ENCODE measurements at regions not wholly inside any gene's neighbourhood (a gene's known extent, or its start where the extent isn't known, plus 50 kb on each side); places are given as distances from the start of the nearest gene placed in this dataset.

GRCh38 chr7:130988443-130988842 is 254.4 kb upstream of the KLF14 start:
- Histone ChIP-seq H3K79me2 (ENCODE audit: low read length) (peaks cover 73% of the 10 kb centered on the region), H3K4me3 (ENCODE audit: low read length) (no peak overlapping the region), H2AFZ (ENCODE audit: low read length) (no peak overlapping the region), H3K9me2 (replicated peaks; ENCODE audit: insufficient read depth, low read length) (no peaks in the 10 kb centered on the region), H3K4me1 (ENCODE audit: low read length) (no peaks in the 10 kb centered on the region), H3K36me3 (replicated peaks; ENCODE audit: insufficient read depth, low read length) (no peaks in the 10 kb centered on the region), H3K27ac (ENCODE audit: low read length) (no peak overlapping the region), H3K9me3 (replicated peaks; ENCODE audit: insufficient read depth, low read length) (no peaks in the 10 kb centered on the region), H4K20me1 (ENCODE audit: insufficient read depth, low read length) (peaks cover 11% of the 10 kb centered on the region), H3K4me2 (ENCODE audit: low read depth, low read length) (no peak overlapping the region), H3K9ac (ENCODE audit: low read length) (no peak overlapping the region), H3F3A (ENCODE audit: insufficient read depth, low read length) (no peaks in the 10 kb centered on the region), H3K27me3 (replicated peaks; ENCODE audit: insufficient read depth, low read length) (no peaks in the 10 kb centered on the region)
- DNase-seq, result no peak
- TF ChIP-seq EZH2 (optimal IDR thresholded peaks at IDR 0.05; ENCODE audit: low read depth, low read length) (no peak), EZH2phosphoT487 (IDR thresholded peaks at IDR 0.05; ENCODE audit: low read length) (no peak)
- TF ChIP-seq, protein P1, sequence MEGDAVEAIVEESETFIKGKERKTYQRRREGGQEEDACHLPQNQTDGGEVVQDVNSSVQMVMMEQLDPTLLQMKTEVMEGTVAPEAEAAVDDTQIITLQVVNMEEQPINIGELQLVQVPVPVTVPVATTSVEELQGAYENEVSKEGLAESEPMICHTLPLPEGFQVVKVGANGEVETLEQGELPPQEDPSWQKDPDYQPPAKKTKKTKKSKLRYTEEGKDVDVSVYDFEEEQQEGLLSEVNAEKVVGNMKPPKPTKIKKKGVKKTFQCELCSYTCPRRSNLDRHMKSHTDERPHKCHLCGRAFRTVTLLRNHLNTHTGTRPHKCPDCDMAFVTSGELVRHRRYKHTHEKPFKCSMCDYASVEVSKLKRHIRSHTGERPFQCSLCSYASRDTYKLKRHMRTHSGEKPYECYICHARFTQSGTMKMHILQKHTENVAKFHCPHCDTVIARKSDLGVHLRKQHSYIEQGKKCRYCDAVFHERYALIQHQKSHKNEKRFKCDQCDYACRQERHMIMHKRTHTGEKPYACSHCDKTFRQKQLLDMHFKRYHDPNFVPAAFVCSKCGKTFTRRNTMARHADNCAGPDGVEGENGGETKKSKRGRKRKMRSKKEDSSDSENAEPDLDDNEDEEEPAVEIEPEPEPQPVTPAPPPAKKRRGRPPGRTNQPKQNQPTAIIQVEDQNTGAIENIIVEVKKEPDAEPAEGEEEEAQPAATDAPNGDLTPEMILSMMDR (IDR thresholded peaks at IDR 0.05; ENCODE audit: low read length), result no peak

- H3K4me3 ChIP-seq (ENCODE audit: low read length), result no peak overlapping the region
- H3K4me2 ChIP-seq (ENCODE audit: low read depth, low read length), result no peak overlapping the region
- H3K27me3 ChIP-seq (replicated peaks; ENCODE audit: insufficient read depth, low read length), result no peaks in the 10 kb centered on the region
- TF ChIP-seq, protein P1 (IDR thresholded peaks at IDR 0.05; ENCODE audit: low read length), result no peak
- TF ChIP-seq EZH2phosphoT487 (IDR thresholded peaks at IDR 0.05; ENCODE audit: low read length), result no peak
- TF ChIP-seq EZH2 (optimal IDR thresholded peaks at IDR 0.05; ENCODE audit: low read depth, low read length), result no peak
- no peak overlapping the region for H3K9ac ChIP-seq (ENCODE audit: low read length)
- H2AFZ ChIP-seq (ENCODE audit: low read length), result no peak overlapping the region
- H3F3A ChIP-seq (ENCODE audit: insufficient read depth, low read length), result no peaks in the 10 kb centered on the region
- no peak for DNase-seq
- H3K36me3 ChIP-seq (replicated peaks; ENCODE audit: insufficient read depth, low read length), result no peaks in the 10 kb centered on the region
- H3K79me2 ChIP-seq (ENCODE audit: low read length), result peaks cover 79% of the 10 kb centered on the region
- H3K9me3 ChIP-seq (replicated peaks; ENCODE audit: insufficient read depth, low read length), result no peaks in the 10 kb centered on the region
- H3K27ac ChIP-seq (ENCODE audit: low read length), result no peak overlapping the region
- peaks cover 11% of the 10 kb centered on the region for H4K20me1 ChIP-seq (ENCODE audit: insufficient read depth, low read length)
- H3K4me1 ChIP-seq (ENCODE audit: low read length), result no peaks in the 10 kb centered on the region
- no peaks in the 10 kb centered on the region for H3K9me2 ChIP-seq (replicated peaks; ENCODE audit: insufficient read depth, low read length)
Observed at GRCh38 chr7:130989101-130989795, 255.2 kb upstream of the KLF14 start.

GRCh38 chr7:130990178-130990832 is 256.3 kb upstream of the KLF14 start:
- Histone ChIP-seq H3K79me2 (ENCODE audit: low read length) (peaks cover 81% of the 10 kb centered on the region), H3K36me3 (replicated peaks; ENCODE audit: insufficient read depth, low read length) (no peaks in the 10 kb centered on the region), H3K4me1 (ENCODE audit: low read length) (no peaks in the 10 kb centered on the region), H3F3A (ENCODE audit: insufficient read depth, low read length) (no peaks in the 10 kb centered on the region), H3K9me2 (replicated peaks; ENCODE audit: insufficient read depth, low read length) (no peaks in the 10 kb centered on the region), H3K27me3 (replicated peaks; ENCODE audit: insufficient read depth, low read length) (no peaks in the 10 kb centered on the region), H3K4me2 (ENCODE audit: low read depth, low read length) (no peak overlapping the region), H3K9me3 (replicated peaks; ENCODE audit: insufficient read depth, low read length) (no peaks in the 10 kb centered on the region), H3K9ac (ENCODE audit: low read length) (no peak overlapping the region), H3K27ac (ENCODE audit: low read length) (no peak overlapping the region), H3K4me3 (ENCODE audit: low read length) (no peak overlapping the region), H2AFZ (ENCODE audit: low read length) (no peak overlapping the region), H4K20me1 (ENCODE audit: insufficient read depth, low read length) (peaks cover 8% of the 10 kb centered on the region)
- TF ChIP-seq EZH2 (optimal IDR thresholded peaks at IDR 0.05; ENCODE audit: low read depth, low read length) (no peak), EZH2phosphoT487 (IDR thresholded peaks at IDR 0.05; ENCODE audit: low read length) (no peak)
- TF ChIP-seq, protein P1 (IDR thresholded peaks at IDR 0.05; ENCODE audit: low read length), result no peak
- DNase-seq, result no peak
